ENCODE measurements at regions not wholly inside any gene's neighbourhood (a gene's known extent, or its start where the extent isn't known, plus 50 kb on each side); places are given as distances from the start of the nearest gene placed in this dataset.
"Not testable (repeated sequence)": the region's sequence is repeated elsewhere in the genome, so short reads cannot be mapped to it uniquely, and the experiment has no call there.

GRCh38 chr6:159399751-159400221, 230.6 kb downstream of the FNDC1 start:
- no peak for DNase-seq (ENCODE audit: low read depth)

- DNase-seq (ENCODE audit: low read depth): no peak
Measured at GRCh38 chr6:159398633-159399032, 229.4 kb downstream of the FNDC1 start.

DNA sequence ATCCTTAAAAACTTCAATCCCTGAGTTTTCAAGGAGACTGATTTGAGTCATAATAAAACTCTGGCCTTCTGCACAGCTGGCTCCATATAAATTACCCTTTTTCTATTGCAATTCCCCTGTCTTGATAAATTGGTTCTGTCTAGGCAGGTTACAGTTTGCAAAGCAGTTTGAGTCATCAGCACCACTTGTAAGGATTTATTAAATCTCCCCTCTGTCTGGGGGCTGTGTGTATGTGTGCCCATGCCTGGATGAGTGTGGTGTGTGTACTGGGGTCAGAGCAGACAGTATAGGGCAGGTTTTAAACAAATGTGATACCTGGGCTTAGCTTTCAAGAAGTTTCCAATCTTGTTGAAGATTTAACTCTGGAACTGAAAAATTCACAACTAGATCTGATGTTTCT, 228.6 kb downstream of the FNDC1 start:
- no peak for DNase-seq (ENCODE audit: low read depth)

DNA sequence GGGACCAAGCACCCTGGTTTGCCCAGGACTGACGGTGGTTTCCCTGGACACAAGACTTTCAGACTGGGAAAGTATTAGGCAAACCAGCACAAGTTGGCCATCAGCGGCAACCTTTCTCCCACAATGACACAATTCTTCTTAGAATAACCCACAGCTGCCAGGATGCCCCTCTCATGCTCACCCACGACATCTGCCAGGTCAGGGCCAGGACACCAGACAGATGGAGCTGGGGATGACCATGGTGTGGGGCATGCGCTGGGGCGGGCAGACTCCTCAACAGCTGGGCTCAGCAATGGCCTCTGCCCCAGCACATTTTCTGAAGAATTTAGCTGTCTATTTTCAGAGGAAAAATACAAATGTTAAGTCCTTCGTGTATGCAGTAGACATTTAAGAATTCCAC, 226.4 kb downstream of the FNDC1 start:
- DNase-seq (ENCODE audit: low read depth): no peak

DNA sequence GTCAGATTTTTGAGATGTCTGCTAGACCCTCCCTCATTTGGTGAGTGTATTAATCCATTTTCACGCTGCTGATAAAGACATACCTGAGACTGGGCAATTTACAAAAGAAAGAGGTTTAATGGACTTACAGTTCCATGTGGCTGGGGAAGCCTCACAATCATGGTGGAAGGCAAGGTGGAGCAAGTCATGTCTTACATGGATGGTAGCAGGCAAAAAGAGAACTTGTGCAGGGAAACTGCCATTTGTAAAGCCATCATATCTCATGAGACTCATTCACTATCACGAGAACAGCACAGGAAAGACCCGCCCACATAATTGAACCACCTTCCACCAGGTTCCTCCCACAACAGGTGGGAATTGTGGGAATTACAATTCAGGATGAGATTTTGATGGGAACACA, 223.5 kb downstream of the FNDC1 start:
- DNase-seq (ENCODE audit: low read depth): not testable (repeated sequence)

GRCh38 chr6:159390381-159390780, 221.2 kb downstream of the FNDC1 start:
- DNase-seq (ENCODE audit: low read depth): no peak

DNA sequence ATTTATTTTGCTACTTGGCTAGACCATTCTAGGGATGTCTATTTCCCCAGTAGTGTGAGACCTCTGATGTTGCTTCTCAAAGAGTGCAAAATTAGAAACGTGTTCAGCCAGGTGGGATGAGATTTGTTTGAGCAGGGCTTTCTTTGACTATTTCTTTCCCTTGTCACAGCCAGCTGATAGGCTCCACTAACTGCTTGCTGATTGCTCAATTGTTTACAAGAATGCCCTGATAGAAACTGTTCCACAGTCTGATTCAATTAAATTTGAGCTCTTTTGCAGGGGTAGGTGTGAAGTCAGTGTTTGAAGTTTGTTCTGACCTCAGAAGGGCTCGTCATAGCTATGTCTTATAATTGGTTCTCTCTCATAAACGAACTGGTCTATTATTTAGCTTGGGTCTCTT, 220.5 kb downstream of the FNDC1 start:
- DNase-seq (ENCODE audit: low read depth): no peak

DNA sequence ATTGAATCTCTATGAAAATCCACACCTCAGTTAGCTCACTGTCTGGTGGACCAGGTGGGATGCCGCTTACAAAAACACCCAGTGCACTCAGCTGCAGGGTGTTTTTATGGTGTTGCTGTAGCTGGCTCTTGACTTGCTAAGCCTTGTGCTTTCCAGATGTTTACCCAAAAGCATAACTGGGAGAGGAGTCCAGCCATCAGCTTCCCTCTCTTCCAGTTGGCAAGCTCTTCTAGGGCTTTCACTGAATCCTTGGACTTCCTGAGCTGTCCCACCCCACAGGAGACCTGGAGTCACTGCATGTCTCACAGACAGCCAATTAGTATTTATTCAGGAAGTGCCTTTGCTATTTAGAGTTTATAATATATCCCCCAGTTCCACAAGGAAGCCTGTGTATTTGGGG, 210.9 kb downstream of the FNDC1 start:
- DNase-seq (ENCODE audit: low read depth): no peak

DNA sequence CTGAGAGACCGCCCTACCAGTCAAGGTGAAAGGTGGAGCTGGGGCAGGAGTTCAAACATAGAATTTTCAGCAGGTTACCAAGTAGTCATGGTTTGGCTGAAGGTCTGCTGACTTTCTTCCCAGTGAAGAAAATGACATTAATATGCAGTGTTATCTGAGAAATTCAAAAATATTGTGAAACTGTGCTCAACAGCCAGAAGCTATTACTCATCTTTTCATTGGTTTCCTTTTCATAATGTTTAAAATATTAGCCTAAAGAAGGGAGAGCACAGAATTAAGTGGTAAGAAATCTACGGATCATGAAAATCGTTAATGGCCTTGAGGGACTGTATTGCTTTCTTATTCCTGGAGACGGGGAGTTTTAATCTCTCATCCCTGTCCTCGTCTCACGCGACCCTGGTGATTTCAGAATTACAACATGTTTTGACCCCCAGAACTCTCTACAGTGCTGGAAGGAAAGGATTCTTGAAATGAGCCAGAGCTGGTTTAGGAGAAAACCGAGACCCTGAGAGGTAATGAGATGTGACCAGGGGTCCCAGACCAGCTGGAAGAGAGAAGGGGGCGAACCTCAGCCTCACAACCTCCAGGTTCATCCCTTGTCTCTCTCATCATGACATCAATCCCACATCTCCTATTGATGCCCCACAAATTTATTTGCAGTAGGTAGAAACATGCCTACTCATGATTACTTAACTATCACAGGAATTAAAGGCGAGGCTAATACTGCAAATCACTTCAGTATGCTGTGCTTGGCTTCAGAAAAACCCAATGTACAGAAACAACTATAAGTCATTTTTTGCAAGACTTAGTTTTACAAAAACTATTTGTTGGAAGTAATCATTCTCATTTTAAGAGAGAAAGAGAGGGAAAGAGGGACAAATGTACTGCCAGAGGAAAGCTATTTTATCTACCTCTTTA, 209.5 kb downstream of the FNDC1 start:
- no peak for DNase-seq (ENCODE audit: low read depth)

DNA sequence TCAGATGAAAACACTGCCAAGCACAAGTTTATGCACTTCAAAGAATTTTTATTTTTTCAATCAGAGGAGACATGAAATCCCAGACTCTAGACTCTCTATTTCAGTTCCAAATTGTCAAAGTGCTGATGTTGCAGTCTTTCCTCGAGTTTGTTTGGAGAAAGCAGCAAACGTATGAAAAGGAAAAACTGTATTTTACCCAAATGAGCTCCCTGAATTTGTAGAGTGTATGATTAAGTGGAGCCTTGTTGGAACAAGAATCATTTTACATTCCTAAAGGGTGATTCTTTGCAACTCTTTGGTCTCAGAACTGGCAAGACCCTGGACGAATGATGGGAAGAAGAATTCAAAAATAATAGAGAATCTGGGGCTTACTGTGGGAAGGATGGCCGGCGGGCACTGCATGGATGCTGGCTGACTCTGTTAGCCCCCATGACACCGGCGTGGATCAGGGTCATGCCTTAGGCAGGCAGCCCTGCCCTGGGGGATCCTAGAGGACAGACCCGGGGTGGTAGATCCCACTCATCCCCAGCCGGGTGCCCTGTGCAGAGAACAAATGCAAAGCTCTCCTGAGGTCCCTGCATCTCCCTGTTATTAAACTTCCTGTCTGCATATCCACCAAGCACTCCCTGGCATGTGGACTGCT, 207.4 kb downstream of the FNDC1 start:
- DNase-seq (ENCODE audit: low read depth): peak; percentile 26

- no peak for DNase-seq (ENCODE audit: low read depth)
Measured at GRCh38 chr6:159375014-159375413, 205.8 kb downstream of the FNDC1 start.

GRCh38 chr6:159373670-159374069, 204.5 kb downstream of the FNDC1 start:
- DNase-seq (ENCODE audit: low read depth): no peak

DNA sequence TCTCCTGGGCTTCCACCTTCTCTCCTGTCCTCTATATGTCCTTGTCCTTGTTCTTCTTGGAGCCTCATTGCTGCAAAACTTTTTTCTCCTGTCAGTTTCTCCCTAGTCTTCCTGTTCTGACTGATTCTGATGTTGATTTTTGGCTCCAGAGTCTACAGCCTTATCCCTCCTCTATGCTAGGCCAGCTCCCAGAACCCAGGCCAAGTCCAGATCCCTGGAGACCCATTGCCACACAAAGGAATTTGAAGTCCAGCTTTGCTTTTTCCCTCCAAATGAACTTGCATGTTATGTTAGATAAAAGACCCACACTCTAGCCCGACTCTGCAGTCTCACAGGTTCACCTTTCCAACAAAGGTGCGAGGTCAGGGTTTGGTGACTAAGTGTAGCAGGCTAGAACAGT, 203.1 kb downstream of the FNDC1 start:
- no peak for DNase-seq (ENCODE audit: low read depth)

- peak; percentile 12 for DNase-seq (ENCODE audit: low read depth)
Measured at GRCh38 chr6:159360306-159360705, 191.1 kb downstream of the FNDC1 start.

- DNase-seq (ENCODE audit: low read depth): no peak
Measured at GRCh38 chr6:159359581-159360297, 190.5 kb downstream of the FNDC1 start.

DNA sequence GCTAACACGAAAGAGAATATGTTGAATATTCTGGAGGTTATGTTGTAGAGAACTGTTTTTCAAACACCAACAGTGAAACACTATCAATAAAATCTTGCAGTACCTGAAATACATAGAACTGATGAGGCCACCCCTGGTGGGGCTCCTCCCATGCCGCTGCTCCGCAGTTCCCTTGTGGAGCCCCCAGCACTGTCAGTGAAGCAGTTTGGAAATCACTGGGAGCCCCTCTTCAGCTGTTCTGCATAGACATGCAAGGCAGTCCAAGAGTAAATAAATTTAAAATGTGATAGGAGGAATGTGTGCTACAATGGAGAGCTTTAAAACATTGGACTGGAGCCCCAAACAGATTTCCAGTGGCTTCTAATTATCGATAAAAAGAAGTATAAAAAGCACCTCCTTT, 189.4 kb downstream of the FNDC1 start:
- DNase-seq (ENCODE audit: low read depth): no peak

GRCh38 chr6:159357211-159357915, 188.2 kb downstream of the FNDC1 start:
- no peak for DNase-seq (ENCODE audit: low read depth)

DNA sequence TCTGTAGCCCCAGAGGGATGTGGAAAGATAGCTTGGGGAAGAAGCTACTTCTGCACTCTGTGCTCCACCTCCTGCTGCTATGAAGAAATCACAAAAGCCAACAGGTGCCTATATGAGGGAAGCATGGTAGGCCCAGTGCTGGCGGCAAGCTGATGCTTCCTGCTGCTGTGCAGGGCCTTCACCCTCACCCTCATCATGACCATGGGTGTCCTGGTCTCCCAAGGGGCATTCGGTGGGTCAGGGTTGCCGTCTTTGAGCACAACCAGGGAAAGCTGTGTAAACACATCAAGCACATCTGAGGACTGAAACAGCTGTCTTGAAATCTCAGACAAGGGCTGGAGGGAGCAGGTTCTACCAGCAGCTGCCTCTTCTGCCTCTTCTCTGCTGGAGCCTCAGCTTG, 184.0 kb downstream of the FNDC1 start:
- no peak for DNase-seq (ENCODE audit: low read depth)

- no peak for DNase-seq (ENCODE audit: low read depth)
Measured at GRCh38 chr6:159351707-159352106, 182.5 kb downstream of the FNDC1 start.

GRCh38 chr6:159349915-159350314, 180.7 kb downstream of the FNDC1 start:
- DNase-seq (ENCODE audit: low read depth): no peak

DNA sequence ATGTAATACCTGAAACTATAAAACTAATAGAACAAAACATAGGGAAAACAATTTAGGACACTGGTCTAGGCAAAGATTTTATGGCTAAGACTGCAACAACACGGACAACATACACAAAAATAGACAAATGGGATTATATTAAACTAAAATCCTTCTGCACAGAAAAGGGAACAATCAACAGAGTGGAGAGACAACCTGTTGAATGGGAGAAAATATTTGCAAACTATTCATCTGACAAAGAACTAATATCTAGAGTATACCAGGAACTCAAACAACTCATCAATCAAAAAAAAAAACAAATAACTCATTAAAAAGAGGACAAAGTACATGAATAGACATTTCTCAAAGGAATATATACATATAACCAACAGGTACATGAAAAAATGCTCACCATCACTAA, 174.5 kb downstream of the FNDC1 start:
- no peak for DNase-seq (ENCODE audit: low read depth)

DNA sequence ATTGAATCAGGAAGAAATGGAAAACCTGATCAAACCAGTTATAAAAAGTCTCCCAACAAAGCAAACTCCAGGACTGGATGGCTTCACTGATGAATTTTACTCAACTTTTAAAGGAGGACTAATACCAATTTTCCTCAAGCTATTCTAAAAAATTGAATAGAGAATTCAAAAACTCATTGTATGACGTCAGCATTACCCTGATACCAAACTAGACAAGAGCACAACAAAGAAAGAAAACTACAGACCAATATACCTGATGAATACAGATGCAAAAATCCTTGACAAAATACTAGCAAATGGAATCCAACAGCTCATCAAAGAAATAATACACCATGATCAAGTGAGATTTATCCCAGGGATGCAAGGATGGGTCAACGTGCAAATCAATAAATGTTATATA, 172.9 kb downstream of the FNDC1 start:
- no peak for DNase-seq (ENCODE audit: low read depth)
